ENCODE measurements at regions not wholly inside any gene's neighbourhood (a gene's known extent, or its start where the extent isn't known, plus 50 kb on each side); places are given as distances from the start of the nearest gene placed in this dataset.

DNA sequence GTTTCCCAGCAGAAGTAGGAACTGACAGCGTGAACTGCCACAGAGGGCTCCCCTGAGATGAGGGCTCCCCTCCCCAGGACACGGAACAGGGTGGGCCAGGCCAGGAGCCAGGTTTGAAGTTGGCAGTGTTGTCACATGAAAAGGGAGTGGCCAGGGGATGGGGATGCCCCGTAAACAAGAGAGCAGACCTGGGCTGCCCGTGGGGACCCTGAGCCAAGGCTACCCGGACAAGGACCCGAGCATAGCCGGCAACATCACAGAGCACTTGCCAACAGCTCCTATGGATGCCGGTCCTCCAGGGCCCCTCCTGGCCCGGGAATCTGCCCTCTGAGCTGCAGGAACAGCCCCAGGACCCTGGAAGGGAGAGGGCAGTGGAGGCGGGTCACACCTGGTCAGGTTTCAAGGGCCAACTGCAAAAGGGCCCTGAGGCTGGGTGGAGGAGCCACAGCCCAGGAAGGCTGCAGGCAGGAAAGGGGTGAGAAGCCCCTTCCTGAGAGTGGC, 102.1 kb downstream of the CPZ start:
- Histone ChIP-seq H3K9me1 (replicated peaks; ENCODE audit: control insufficient read depth, extremely low read depth, insufficient read depth, low read length) (no peaks in the 10 kb centered on the region), H3K4me2 (ENCODE audit: insufficient read depth, low read length) (no peak overlapping the region), H4K20me1 (replicated peaks; ENCODE audit: control insufficient read depth, extremely low read depth, insufficient read depth, low read length) (no peaks in the 10 kb centered on the region), H3K4me1 (ENCODE audit: control insufficient read depth, extremely low read depth, insufficient read depth, low read length) (no peaks in the 10 kb centered on the region), H3K4me3 (replicated peaks in 1 of 3; ENCODE audit: insufficient read depth in 1 of 3, low read depth in 1 of 3, low read length in 3 of 3) (no peak overlapping the region), H3K9me3 (replicated peaks; ENCODE audit: control insufficient read depth, insufficient read depth, low read length) (no peaks in the 10 kb centered on the region), H3K79me2 (ENCODE audit: control insufficient read depth, insufficient read depth, low read length) (no peaks in the 10 kb centered on the region), H3K9ac (replicated peaks; ENCODE audit: extremely low read depth, insufficient read depth, low read length) (no peak overlapping the region), H2AFZ (ENCODE audit: low read depth, low read length) (no peak overlapping the region), H3K36me3 (ENCODE audit: control insufficient read depth in 2 of 2, extremely low read depth in 1 of 2, insufficient read depth in 2 of 2, low read length in 2 of 2) (no peaks in the 10 kb centered on the region), H3K27ac (ENCODE audit: insufficient read depth, low read depth, low read length) (no peak overlapping the region), H3K27me3 (ENCODE audit: control insufficient read depth in 2 of 2, insufficient read depth in 2 of 2, low read length in 2 of 2) (no peaks in the 10 kb centered on the region)
- TF ChIP-seq GATA2 (IDR thresholded peaks at IDR 0.05; ENCODE audit: insufficient read depth, insufficient read length, low read depth, low read length) = no peak
- TF ChIP-seq JUN (IDR thresholded peaks at IDR 0.05; ENCODE audit: borderline replicate concordance, insufficient read depth, insufficient read length, low read depth) = no peak
- no peak for TF ChIP-seq POLR2AphosphoS5 (IDR thresholded peaks at IDR 0.05; ENCODE audit: insufficient read depth, low read depth, low read length)
- no peak for TF ChIP-seq CTCF (IDR thresholded peaks at IDR 0.05; ENCODE audit: extremely low read depth in 1 of 2, insufficient read depth in 1 of 2, low read depth in 1 of 2, low read length in 2 of 2)
- TF ChIP-seq EZH2 (IDR thresholded peaks at IDR 0.05; ENCODE audit: borderline replicate concordance, low read depth, low read length, severe bottlenecking) = no peak
- no peak for TF ChIP-seq POLR2A (IDR thresholded peaks at IDR 0.05; ENCODE audit: low read depth, low read length)
- TF ChIP-seq FOS (IDR thresholded peaks at IDR 0.05; ENCODE audit: borderline replicate concordance, insufficient read depth, low read length) = no peak
- TF ChIP-seq, protein P1, sequence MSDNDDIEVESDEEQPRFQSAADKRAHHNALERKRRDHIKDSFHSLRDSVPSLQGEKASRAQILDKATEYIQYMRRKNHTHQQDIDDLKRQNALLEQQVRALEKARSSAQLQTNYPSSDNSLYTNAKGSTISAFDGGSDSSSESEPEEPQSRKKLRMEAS (IDR thresholded peaks at IDR 0.05; ENCODE audit: insufficient read depth, insufficient read length) = no peak
- no peak for TF ChIP-seq MYC (IDR thresholded peaks at IDR 0.05; ENCODE audit: low read depth, low read length)
- intact Hi-C loops (cut with micrococcal nuclease) = no loop called here
- no TSS peak for BruUV-seq (replicated peaks)
- FAIRE-seq (no peak), DNase-seq (ENCODE audit: low read depth, low spot score) (no peak)
- ChIA-PET CTCF (no interaction called here), POLR2A (no interaction called here)
- dilution Hi-C loops (cut with MboI; ENCODE audit: extremely low pct_ligation_motif_present, low sequenced_read_pairs) = no loop called here
